HG03025 (cell line): ENCODE measurements at regions not wholly inside any gene's neighbourhood (a gene's known extent, or its start where the extent isn't known, plus 50 kb on each side); places are given as distances from the start of the nearest gene placed in this dataset.
A peak's percentile ranks its signal among the peaks of the same experiment; 100 is the strongest.

ENCODE experiments used
- ATAC-seq: cut with Tn5 transposase; IDR thresholded peaks from one replicate; pipeline ENCODE4 v1.9.1; 2021; ENCODE audit warnings: mild to moderate bottlenecking, moderate library complexity; ENCODE audit not compliant: unreplicated experiment, low FRiP score

DNA sequence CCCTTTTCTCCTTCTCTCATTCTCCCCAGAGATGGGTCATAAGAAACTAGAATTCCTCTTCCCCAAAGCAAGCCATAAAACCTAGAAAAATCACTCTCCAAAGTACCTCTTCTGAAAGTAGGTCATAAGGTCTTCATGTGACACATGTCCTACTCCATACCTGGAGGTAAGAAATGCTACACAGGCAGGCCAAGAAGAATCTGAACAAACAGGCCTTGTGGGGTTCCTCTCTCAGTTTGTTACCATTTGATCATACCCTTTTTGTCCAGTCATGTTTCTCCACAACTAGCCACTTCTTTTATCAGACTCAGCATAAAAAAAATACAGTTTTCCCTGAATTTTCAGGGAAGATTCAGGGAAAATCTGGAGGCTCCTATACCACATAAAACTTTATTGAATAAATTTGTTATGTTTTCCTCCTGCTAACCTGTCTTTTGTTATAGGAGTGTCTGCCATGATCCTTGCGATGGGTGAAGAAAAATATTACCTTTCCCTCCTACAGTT, 134.4 kb upstream of the LMO4 start:
- no peak for ATAC-seq

DNA sequence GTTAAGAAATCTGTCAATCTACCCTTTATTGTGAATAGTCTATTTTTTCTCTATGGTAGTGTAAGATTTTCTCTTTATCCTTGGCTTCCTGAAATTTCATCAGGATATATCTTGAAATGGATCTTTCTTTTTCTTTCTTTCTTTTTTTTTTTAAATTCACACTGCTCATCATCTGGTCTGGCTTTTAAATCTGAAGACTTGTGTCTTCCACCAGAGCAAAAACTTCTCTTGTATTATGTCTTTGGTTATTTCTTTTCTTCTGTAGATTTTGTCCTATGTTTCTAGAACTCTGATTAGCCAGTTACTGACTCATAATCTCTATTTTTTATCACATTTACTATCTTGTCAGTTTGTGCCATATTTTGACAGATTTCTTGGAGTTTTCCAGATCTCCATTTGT, 133.8 kb upstream of the LMO4 start:
- ATAC-seq: no peak

DNA sequence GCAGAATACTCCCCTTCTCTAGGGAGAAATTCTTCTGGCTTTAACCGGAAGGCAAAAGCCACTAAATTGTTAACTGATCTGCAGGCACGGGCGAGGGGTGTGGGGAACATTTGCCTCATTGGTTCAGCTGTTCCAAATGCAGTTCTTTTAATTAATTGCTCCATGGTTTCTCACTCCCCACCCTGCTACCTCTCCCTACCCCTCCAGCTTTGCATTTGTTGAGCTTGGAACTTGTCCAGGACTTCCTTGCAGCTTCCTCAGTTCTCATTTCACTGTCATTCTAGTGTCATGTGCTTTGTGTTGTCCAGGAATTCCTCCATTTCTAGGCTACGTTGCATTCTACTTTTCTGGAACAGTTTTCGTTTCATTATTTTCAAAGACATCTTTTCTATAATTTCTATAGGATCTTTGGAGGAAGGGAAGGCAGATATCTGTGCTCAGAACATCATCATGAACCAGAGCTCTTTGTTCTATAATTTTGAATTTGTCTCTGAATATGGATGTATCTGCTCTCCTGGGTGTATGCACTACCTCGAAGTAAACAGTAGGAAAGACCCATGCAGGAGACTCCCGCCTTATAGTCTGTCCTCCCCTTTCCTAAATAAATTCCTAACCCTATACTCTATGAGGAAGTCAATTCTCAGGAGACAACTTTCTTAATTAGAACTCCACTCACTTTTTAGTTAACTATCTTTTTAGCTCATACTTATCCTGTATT, 132.4 kb upstream of the LMO4 start:
- no peak for ATAC-seq

DNA sequence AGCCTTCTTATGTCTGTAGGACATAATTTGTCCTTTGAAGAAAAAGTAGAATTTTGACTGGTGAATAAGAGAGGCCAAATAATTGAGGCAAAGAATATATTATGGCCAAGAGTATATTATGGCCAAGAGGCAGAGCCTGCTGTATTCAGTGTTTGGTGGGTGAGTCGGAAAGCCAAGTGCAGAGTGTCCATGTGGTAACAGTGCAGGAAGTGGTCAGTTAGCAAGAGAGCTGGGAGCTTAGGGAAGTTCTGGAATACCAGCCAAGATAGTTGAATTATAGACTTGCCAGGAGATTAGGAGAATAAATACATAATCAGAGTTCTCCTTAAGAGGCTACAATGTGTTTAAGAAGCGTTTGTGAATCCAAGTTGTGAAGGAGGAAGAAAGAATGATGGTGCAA, 131.5 kb upstream of the LMO4 start:
- ATAC-seq: no peak

DNA sequence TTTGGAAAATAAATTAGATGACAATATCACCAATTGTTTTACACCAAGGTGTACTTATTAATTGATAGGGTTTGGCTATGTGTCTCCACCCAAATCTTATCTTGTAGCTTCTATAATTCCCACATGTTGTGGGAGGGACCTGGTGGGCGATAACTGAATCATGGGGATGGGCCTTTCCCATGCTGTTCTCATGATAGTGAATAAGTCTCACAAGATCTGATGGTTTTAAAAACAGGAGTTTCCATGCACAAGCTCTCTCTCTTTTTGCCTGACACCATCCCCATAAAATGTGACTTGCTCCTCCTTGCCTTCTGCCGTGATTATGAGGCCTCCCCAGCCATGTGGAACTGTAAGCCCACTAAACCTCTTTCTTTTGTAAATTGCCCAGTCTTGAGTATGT, 131.0 kb upstream of the LMO4 start:
- ATAC-seq: no peak

DNA sequence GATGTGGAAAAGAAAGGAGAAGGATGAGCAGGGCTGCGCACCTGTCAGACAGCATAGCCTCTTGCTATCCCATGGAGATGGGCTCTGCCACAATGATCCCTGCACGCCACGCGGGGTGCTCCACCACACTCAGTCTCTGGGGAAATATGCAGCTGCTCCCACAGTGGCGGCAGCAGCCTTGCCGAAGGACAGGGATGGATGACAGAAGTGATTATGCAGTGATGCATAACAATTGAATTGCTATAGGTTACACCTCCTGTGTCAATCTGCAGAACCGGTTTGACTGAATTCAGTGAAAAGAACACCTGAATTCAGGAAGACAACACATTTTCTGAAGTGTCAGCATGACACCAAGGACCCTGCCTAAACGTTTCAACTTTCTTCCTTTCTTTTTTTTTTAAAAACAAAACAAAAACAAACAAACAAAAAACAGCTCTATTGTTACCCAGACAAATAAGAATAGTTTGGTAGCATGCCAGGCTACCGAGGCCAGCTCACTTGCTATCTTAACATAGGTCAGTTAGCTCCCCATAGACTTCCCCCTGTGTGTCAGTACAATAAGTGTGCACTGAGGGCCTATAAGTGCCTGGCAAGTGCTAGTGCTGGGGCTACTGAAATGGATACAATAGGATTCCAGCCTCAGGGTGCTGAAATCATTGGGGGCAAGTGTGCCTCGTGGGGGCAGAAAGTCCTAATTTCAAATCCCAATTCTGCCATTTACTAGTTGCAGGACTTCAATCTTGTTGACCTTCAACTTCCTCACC, 127.6 kb upstream of the LMO4 start:
- no peak for ATAC-seq

DNA sequence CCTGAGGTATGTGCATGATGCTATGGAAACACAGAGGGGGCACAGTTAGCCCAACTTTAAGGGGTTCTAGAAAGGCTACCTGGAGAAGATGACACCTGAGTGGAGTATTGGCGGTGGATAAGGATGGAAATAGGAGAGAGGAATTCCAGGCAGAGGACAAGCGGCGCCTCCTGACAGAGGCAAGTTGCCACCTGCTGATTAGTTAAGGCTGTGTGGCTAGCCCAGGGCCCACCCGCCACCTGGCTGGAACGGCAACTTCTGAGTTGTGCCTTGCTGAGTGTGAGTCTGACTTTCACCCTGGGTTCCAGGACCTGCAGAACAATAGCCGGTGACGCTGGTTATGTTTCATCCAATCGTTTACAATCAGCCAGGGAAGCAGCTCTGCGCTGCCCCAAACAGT, 126.9 kb upstream of the LMO4 start:
- no peak for ATAC-seq

DNA sequence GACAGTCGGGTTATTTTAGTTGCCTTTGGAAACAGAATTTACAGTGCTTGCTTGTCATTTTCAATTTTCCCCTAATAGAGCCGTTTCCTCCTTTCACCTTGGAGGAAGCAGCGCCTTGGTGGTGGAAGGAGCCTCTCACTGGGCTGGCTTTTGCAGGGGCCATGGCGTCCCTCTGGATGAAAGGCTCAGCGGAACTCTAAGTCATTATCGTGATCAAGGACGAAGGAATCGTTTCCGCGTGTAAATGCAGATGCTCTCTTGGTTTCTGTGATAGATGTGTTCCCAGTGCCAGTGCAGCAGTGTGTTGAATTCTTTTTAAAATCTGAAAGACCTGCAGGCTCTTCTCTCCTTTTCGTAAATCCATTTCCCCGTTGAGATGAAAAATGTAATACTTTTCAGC, 126.2 kb upstream of the LMO4 start:
- no peak for ATAC-seq

DNA sequence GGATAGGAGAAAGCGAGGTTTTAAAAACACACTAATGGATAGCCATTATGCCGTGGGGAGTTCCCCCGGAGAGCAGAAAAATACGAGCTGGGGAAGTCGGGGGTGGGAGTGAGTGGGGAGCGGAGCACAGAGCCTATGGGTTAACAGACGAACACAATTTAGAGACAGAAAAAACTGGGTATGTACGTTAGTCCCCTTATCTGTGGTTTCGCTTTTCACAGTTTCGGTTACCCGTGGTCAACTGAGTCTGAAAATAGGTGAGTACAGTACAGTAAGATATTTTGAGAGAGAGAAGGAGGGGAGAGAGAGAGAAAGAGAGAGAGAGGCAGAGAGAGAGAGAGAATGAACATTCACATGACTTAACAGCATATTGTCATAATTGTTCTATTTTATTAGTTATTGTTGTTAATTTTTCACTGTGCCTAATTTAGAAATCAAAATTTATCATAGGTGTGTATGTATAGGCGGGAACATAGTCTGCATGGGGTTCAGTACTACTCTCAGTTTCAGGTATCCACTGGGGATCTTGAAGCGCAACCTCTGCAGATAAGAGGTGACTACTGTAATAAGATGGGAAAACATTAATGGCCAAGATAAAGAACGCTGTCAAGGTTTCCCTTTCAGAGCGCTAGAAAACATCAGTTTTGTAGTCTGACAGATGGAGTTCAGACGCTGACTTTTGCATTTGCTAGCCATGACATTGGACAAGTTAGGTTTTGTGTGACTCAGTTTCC, 125.6 kb upstream of the LMO4 start:
- peak; percentile 96 for ATAC-seq

DNA sequence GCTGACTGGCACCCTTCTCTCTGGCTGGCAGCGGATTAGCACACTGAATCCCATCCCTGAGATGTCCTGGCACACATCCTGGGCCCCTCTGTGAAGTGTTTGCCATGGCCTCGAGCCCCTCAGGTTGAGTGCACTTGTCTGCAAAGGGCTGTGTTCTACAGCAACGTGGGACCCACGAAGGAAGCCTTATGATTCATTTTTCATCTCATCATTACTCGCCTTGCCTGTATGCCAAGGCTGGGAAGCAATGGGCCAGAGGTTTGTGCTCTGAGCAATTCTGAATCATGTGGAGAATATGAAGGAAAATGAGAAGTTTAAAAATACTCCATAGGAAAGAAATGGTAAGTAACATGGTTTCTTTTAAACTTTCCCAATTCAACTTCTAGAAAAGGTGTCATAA, 124.8 kb upstream of the LMO4 start:
- no peak for ATAC-seq

DNA sequence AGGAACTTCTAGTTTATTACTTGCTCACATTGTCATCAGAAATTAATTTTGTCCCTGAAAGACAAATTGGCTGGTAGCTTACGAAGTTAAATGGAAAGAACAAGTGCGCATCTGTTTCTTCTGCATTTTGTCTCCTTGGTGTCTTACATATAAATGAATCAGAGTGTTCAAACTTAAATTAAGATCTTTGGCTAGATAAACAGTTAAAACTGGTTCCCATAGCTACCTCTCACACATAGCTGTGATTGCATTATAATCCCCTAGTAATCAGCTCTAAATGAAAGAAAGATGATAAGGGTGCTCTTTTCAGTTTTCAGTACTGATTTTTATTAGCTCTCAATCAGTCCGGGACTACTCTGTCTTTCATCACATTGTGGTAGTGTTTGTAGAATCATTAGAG, 124.2 kb upstream of the LMO4 start:
- no peak for ATAC-seq

DNA sequence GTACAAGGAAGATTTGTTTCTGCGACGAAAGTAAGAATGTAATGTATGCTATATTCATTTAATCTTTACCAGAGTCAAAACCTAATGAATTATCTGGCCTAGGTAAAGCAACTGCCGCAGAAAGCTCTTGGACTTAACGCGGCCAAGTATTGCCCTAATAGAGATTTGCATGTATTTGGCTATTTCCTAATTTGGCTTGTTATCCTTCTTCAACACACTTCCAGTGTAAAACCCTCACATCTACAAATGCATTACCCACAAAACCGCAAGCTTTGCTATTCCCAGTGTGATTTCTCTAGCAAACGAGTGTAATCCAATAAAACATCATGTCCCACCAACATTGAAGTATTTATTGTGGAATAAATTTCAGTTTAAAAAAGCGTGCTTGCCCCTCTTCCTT, 123.8 kb upstream of the LMO4 start:
- ATAC-seq: no peak

DNA sequence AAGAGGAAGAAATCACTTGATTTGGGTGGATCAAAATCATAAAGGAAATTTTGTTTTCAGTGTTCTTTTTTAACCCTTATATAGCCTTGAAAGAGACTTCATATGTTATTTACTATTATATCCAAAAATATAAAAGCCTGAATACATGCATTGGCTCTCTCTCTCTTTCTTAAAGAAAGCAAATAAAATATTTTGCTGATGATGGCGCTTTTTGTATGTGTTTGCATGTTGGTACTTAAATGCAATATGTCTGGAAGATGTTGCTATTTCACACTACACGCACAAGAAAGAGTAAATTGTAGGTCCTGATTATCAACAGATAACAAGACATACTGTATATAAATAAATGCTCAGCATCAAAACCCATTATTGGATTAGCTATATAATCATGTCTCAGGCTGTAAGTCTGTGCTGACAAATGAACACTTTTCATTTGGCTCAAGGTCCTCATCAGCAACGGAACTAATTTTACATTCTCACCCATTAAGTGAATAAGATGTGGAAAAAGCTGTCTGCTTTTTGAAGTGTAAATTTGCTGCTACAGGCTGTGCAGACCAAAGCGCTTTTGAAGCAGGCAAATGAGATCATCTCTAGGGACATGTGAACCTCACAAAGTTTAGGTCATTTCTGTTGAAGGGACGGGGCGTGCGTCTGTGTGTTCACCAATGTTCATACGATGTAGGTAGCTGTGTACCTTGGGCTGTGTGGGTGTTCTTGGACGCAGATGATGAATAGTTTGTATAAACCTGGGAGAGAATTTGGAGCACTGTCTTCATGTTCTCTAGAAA, 122.4 kb upstream of the LMO4 start:
- ATAC-seq: no peak

DNA sequence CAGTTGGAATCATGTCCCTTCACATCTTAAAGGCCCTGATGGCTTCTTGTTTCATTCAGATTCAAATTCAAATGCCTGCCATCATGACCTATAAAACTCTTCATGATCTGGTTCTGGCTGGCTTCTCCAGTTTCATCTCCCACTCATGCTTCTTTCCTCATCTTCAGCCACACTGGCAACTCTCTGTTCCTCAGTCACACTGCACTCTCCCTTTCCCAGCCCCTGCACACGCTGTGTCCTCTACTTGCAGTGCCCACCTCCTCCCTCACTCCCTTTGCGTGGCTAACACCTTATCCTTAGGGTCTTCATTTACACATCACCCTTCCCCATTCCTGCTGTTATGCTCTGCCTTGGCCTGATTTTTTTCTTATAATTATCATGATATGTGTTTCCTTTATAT, 120.6 kb upstream of the LMO4 start:
- no peak for ATAC-seq

DNA sequence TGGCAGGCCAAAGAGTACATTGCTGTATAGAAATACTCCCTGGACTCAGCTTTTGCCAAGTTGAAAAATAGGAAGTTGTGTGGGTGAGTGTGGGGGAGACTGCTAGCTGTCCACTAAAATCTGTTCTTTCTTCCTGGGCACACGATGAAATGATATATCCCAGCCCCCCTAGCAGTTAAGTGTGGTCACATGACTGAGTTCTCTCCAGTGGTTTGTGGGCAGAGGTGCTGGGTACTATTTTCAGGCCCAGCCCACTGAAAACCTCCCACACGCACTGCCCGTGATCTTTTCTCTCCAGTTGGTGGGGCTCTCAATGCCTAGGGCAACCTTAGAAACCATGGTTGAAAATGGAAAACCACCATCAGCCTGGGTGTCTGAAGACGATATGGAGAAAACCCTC, 119.7 kb upstream of the LMO4 start:
- no peak for ATAC-seq

DNA sequence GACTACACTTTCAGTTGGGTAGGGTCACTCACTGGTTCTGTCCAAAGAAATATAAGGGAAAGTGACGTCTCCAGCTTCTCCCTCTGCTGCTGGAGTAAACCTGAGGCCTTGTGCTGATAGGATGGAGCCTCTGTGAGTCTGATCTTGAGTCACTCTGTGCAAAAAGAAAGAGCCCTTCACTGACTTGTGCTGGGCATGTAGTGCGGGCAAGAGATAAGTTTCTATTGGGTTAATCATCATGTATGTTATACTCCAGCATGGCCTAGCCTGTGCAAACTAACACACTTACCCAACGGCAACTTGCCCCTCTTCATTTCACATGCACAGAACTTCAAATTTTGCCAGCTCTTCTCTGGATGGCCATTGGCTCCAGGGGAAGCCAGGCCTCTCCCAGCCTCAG, 118.5 kb upstream of the LMO4 start:
- ATAC-seq: no peak

DNA sequence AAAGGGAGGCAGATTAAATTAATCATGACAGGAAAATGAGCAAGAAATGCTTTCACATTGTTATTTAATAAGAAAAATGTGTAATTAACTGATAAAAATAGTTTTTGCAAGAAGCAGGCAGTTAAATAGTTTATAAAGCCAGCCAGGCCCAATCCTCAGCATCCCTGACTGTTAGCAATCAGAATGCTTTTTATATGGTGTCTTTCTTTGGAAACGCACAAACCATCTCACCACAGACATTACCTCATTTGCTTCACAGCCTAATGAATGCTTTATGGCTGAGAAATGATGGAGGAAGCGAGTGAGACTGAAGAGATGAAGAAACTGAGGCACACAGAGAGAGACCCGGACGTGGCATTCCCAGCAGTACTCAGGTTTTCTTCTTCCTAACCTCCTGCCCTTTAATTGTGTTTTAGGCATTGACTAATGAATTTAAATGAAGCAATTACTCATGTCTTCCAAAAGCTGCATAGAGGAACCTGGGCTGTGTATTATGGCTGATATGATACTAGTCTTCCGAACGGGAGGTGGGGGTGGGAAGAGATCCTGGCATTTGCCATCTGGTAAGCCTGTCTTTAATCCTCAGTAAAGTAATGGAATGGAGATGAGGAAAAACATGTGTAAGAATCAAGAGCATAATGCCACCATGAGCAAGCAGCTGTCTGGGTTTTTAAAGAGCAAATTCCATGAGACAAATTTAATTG, 116.1 kb upstream of the LMO4 start:
- no peak for ATAC-seq

DNA sequence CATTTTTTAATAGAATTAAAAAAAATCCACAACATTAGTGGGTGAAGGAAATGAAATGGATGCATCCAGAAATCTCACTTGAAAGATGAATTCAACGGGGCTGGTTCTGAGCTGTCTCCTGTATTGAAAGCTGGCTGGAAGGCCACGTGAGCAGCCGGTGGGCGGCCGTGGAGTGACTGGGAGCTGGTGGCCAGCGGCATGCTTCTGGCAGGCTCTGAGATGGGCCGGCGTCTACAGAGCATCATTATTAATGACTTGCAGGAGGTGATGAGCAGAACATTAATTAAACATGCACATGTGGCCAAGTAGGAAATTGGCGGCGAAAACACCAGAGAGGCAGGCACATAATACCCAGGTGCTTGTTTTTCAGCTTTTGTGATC, 115.6 kb upstream of the LMO4 start:
- ATAC-seq: no peak

DNA sequence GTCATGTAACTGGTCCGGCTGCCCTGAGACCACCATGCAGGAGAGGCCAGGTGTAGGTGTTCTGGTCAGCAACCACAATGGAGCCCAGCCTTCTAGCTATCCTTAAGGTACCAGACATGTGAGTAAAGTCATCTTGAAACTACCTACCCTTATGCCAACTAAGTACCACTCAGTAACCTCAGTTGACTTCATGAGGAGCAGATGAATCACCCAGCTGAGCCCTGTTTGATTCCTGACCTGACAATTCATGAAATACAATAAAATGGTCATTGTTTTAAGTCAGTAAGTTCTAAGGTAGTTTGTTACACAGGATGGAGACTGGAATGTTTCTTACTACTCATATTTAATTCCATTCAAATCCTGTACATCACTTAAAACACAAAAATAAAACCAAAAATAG, 113.1 kb upstream of the LMO4 start:
- no peak for ATAC-seq

DNA sequence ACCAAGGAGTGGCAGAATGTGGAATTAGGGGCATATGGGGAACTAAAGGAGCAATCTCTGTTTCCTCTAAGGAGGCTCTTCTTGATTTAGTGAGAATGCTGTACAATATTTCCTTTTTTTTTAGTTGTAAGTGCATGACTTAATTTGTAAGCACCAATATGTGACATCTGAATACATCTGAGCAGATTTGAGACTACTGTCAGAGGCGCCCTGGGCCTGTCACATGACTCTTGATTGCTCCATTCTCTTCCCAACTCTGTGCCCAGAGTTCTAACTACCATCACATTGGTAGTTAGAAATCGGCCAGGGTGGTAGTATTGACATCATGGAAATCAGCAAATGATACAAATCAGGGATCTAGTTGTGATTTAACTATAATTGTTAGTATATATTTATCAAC, 110.1 kb upstream of the LMO4 start:
- no peak for ATAC-seq
